HCT116 (cell line): ENCODE measurements at regions not wholly inside any gene's neighbourhood (a gene's known extent, or its start where the extent isn't known, plus 50 kb on each side); places are given as distances from the start of the nearest gene placed in this dataset.

ENCODE experiments used
- ATAC-seq: fragments of 200-7000 bp; cut with Tn5 transposase; 2 replicates; pipeline ENCODE4 v1.9.1; 2020; ENCODE audit warnings: mild to moderate bottlenecking, moderate library complexity
- BruUV-seq: library from RNA; stranded (reverse); fragments of 400-500 nt; replicated peaks from 2 replicates; lab custom pipeline; 2021; lab: Mats Ljungman, UMichigan
- CTCF ChIA-PET: fragments of 300-600 bp; sonication (Branson Sonifier 250); formaldehyde crosslinking; loops from one replicate; lab custom pipeline; 2021; ENCODE audit warnings: antibody characterized with exemption; lab: Charles Lee
- POLR2A ChIA-PET: fragments of 300-600, 350-600 bp; sonication (Branson Sonifier 250); formaldehyde crosslinking; loops from one replicate; lab custom pipeline; 2021; ENCODE audit warnings: antibody characterized with exemption; lab: Charles Lee
- RAD21 ChIA-PET, 2 experiments: fragments of 300-600 bp; sonication (Branson Sonifier 250); formaldehyde crosslinking; loops; one replicate each; lab custom pipeline; 2023; ENCODE audit warnings: low total read pairs in 2 of 2; ENCODE audit not compliant: uncharacterized antibody in 2 of 2, unreplicated experiment in 2 of 2, low non-redundant PET in 1 of 2; lab: Charles Lee
- DNase-seq: peaks from one replicate; pipeline ENCODE4 v3.0.0-alpha.2; 2010; ENCODE audit warnings: low read depth, low spot score
- H2AFZ ChIP-seq: fragments of 200-600 bp; shearing (Covaris generic), sonication (generic); 2 replicates; pipeline ENCODE4 v1.6.1; 2017; ENCODE audit warnings: low read depth, mixed run types, mixed read lengths, antibody characterized with exemption, low read length; ENCODE audit not compliant: poor library complexity, severe bottlenecking
- H3K27ac ChIP-seq: 2 replicates; pipeline ENCODE4 v1.5.1; 2012; ENCODE audit warnings: low read depth, low read length
- H3K27me3 ChIP-seq: fragments of 200-600 bp; sonication (generic); 2 replicates; pipeline ENCODE4 v1.6.1; 2016; ENCODE audit warnings: mixed run types, low read length, mixed read lengths; ENCODE audit not compliant: insufficient read depth
- H3K36me3 ChIP-seq, 2 experiments: fragments of 200-500 bp in 1 of 2; fragments of 200-600 bp in 1 of 2; sonication (Bioruptor generic) in 1 of 2; sonication (generic) in 1 of 2; 2 replicates each; pipeline versions ENCODE4 v1.5.1 to v1.6.1; 2014 to 2016; ENCODE audit warnings: low read length in 2 of 2, inconsistent platforms in 1 of 2, mixed read lengths in 1 of 2, mixed run types in 1 of 2; ENCODE audit not compliant: insufficient read depth in 2 of 2, control insufficient read depth in 1 of 2
- H3K4me1 ChIP-seq, 2 experiments: fragments of 200-600 bp in 1 of 2; sonication (generic) in 1 of 2; 2 replicates each; pipeline versions ENCODE4 v1.5.1 to v1.6.1; 2012 to 2017; ENCODE audit warnings: low read length in 2 of 2, inconsistent platforms in 1 of 2, mild to moderate bottlenecking in 1 of 2, mixed read lengths in 1 of 2, mixed run types in 1 of 2, moderate library complexity in 1 of 2; ENCODE audit not compliant: insufficient read depth in 2 of 2, control insufficient read depth in 1 of 2
- H3K4me2 ChIP-seq: fragments of 200-600 bp; sonication (generic); 2 replicates; pipeline ENCODE4 v1.6.1; 2017; ENCODE audit warnings: mixed run types, low read length, mixed read lengths
- H3K4me3 ChIP-seq, 2 experiments: fragments of 200-600 bp in 1 of 2; sonication (generic) in 1 of 2; replicated peaks in 1 of 2; 2 replicates each; pipeline ENCODE4 v1.5.1; 2011 to 2016; ENCODE audit warnings: low read length in 2 of 2, control low read depth in 1 of 2, low read depth in 1 of 2, mild to moderate bottlenecking in 1 of 2, mixed read lengths in 1 of 2, mixed run types in 1 of 2
- H3K79me2 ChIP-seq: fragments of 200-600 bp; sonication (generic); 2 replicates; pipeline ENCODE4 v1.6.1; 2017; ENCODE audit warnings: mild to moderate bottlenecking, mixed run types, low read length, moderate library complexity, mixed read lengths; ENCODE audit not compliant: insufficient read depth
- H3K9ac ChIP-seq: fragments of 200-600 bp; sonication (generic); 2 replicates; pipeline ENCODE4 v1.6.1; 2016; ENCODE audit warnings: low read length, mixed read lengths
- H3K9me2 ChIP-seq: fragments of 200-600 bp; sonication (generic), shearing (Covaris generic); 2 replicates; pipeline ENCODE4 v1.6.1; 2017; ENCODE audit warnings: mixed run types, mild to moderate bottlenecking, moderate library complexity; ENCODE audit not compliant: insufficient read depth
- H3K9me3 ChIP-seq, 2 experiments: fragments of 200-500 bp in 1 of 2; fragments of 200-600 bp in 1 of 2; sonication (Bioruptor generic) in 1 of 2; sonication (generic) in 1 of 2; 2 replicates each; pipeline ENCODE4 v1.6.1; 2014 to 2017; ENCODE audit warnings: low read length in 2 of 2, mixed read lengths in 2 of 2, inconsistent platforms in 1 of 2, low read depth in 1 of 2, mild to moderate bottlenecking in 1 of 2, mixed run types in 1 of 2, moderate library complexity in 1 of 2; ENCODE audit not compliant: control insufficient read depth in 1 of 2, insufficient read depth in 1 of 2
- H4K20me1 ChIP-seq: fragments of 200-600 bp; sonication (generic), shearing (Covaris generic); 2 replicates; pipeline ENCODE4 v1.6.1; 2017; ENCODE audit warnings: mixed run types, mild to moderate bottlenecking, moderate library complexity; ENCODE audit not compliant: insufficient read depth
- CBX3 ChIP-seq: IDR thresholded peaks from 2 replicates; pipeline ENCODE4 v1.6.1; 2012; ENCODE audit warnings: low read depth
- CEBPB ChIP-seq: IDR thresholded peaks from 2 replicates; pipeline ENCODE4 v1.6.1; 2012; ENCODE audit warnings: low read depth
- FOSL1 ChIP-seq: IDR thresholded peaks from 2 replicates; pipeline ENCODE4 v1.6.1; 2012; ENCODE audit warnings: low read depth
- POLR2AphosphoS5 ChIP-seq: IDR thresholded peaks from 2 replicates; pipeline ENCODE4 v1.6.1; 2011; ENCODE audit warnings: mild to moderate bottlenecking, low read depth, low read length, moderate library complexity
- SIN3A ChIP-seq: IDR thresholded peaks from 2 replicates; pipeline ENCODE4 v1.6.1; 2012; ENCODE audit warnings: low read depth
- TCF7L2 ChIP-seq: IDR thresholded peaks from 2 replicates; pipeline ENCODE4 v1.7.0; 2011; ENCODE audit warnings: borderline replicate concordance, inconsistent platforms; ENCODE audit not compliant: insufficient read depth, insufficient read length; ENCODE audit errors: extremely low read depth
- ZFX ChIP-seq: fragments of 450-650 bp; IDR thresholded peaks from 2 replicates; pipeline ENCODE4 v1.6.1; 2017
- ZNF274 ChIP-seq: fragments of 200-500 bp; sonication (Bioruptor generic); IDR thresholded peaks from 2 replicates; pipeline ENCODE4 v1.6.1; 2014; ENCODE audit warnings: mild to moderate bottlenecking, low read depth, low read length, inconsistent platforms
- intact Hi-C: fragments of 100-400 bp; cut with micrococcal nuclease; formaldehyde crosslinking; loops from 2 replicates; pipeline ENCODE4 v1.10.0; 2022
- TF ChIP-seq, protein P1 (sequence below): IDR thresholded peaks from 2 replicates; pipeline ENCODE4 v1.6.1; 2012
- TF ChIP-seq, protein P2 (sequence below): IDR thresholded peaks from 2 replicates; pipeline ENCODE4 v1.6.1; 2011; ENCODE audit warnings: mild to moderate bottlenecking, low read length, moderate library complexity; ENCODE audit not compliant: insufficient replicate concordance; ENCODE audit errors: extremely low read depth

DNA sequence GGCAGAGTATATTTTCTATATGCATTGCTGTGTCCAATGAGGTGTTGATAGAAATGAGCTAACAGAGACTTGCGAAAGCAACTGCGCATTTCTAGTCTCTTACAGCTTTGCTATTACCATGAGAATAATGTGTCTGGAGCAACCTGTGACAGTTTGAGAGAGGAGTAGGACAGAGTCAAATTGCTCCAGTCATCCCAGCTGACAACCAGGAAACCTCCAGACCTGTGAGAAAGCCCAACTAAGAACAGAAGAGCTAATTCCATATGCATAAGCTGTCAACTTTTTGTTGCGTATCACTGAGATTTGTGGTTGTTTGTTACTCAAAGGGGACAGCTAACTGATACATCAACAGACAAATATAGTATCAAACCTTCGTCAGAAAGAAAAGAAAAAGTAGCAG lies 354.1 kb upstream of the LRRC7 start:
- H3K4me1 ChIP-seq, result no peaks in the 10 kb centered on the region
- no peaks in the 10 kb centered on the region for H3K36me3 ChIP-seq
- H2AFZ ChIP-seq, result no peak overlapping the region
- no peak for DNase-seq
- no peak for ATAC-seq
- no TSS peak for BruUV-seq
- ChIA-PET CTCF (no interaction called here), POLR2A (no interaction called here), RAD21 (no interaction called here)
- H4K20me1 ChIP-seq, result no peaks in the 10 kb centered on the region
- H3K9ac ChIP-seq, result no peak overlapping the region
- 0 out of 2 replicates have a peak, but pooled peaks cover 4% of the 10 kb centered on the region for H3K27me3 ChIP-seq
- H3K27ac ChIP-seq, result no peak overlapping the region
- TF ChIP-seq, protein P1, sequence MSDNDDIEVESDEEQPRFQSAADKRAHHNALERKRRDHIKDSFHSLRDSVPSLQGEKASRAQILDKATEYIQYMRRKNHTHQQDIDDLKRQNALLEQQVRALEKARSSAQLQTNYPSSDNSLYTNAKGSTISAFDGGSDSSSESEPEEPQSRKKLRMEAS, result no peak
- TF ChIP-seq ZNF274, result no peak
- TF ChIP-seq FOSL1, result no peak
- no peak for TF ChIP-seq CBX3
- TF ChIP-seq, protein P2, sequence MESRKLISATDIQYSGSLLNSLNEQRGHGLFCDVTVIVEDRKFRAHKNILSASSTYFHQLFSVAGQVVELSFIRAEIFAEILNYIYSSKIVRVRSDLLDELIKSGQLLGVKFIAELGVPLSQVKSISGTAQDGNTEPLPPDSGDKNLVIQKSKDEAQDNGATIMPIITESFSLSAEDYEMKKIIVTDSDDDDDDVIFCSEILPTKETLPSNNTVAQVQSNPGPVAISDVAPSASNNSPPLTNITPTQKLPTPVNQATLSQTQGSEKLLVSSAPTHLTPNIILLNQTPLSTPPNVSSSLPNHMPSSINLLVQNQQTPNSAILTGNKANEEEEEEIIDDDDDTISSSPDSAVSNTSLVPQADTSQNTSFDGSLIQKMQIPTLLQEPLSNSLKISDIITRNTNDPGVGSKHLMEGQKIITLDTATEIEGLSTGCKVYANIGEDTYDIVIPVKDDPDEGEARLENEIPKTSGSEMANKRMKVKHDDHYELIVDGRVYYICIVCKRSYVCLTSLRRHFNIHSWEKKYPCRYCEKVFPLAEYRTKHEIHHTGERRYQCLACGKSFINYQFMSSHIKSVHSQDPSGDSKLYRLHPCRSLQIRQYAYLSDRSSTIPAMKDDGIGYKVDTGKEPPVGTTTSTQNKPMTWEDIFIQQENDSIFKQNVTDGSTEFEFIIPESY, result no peak
- no peak for TF ChIP-seq SIN3A
- TF ChIP-seq POLR2AphosphoS5, result no peak
- TF ChIP-seq ZFX, result no peak
- no peak for TF ChIP-seq CEBPB
- TF ChIP-seq TCF7L2, result no peak
- H3K4me3 ChIP-seq, result no peak overlapping the region
- no peaks in the 10 kb centered on the region for H3K79me2 ChIP-seq
- H3K9me2 ChIP-seq, result no peaks in the 10 kb centered on the region
- H3K4me2 ChIP-seq, result no peak overlapping the region
- intact Hi-C loops, result no loop called here
- no peaks in the 10 kb centered on the region for H3K9me3 ChIP-seq
